WTC11 (cell line): ENCODE measurements at regions not wholly inside any gene's neighbourhood (a gene's known extent, or its start where the extent isn't known, plus 50 kb on each side); places are given as distances from the start of the nearest gene placed in this dataset.

Source experiments
- ZNF219 ChIP-seq: sonication (generic); formaldehyde crosslinking; IDR thresholded peaks from 2 replicates; pipeline ENCODE4 v1.8.0; 2023; ENCODE audit warnings: missing genetic modification reagents, mild to moderate bottlenecking, borderline replicate concordance
- ZNF281 ChIP-seq: sonication (generic); formaldehyde crosslinking; IDR thresholded peaks from 2 replicates; pipeline ENCODE4 v1.8.0; 2023; ENCODE audit warnings: mild to moderate bottlenecking, missing genetic modification reagents
- TF ChIP-seq, protein P1 (sequence below): sonication (generic); formaldehyde crosslinking; IDR thresholded peaks from 2 replicates; pipeline ENCODE4 v1.8.0; 2022; ENCODE audit warnings: mild to moderate bottlenecking, missing genetic modification reagents

GRCh38 chr1:22319608-22320007 is 132.0 kb upstream of the ZBTB40 start:
- TF ChIP-seq, protein P1, sequence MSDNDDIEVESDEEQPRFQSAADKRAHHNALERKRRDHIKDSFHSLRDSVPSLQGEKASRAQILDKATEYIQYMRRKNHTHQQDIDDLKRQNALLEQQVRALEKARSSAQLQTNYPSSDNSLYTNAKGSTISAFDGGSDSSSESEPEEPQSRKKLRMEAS: no peak
- TF ChIP-seq ZNF281 (CRISPR knock-in tag): no peak
- no peak for TF ChIP-seq ZNF219
